GF-D8 (cell line): ENCODE measurements at regions not wholly inside any gene's neighbourhood (a gene's known extent, or its start where the extent isn't known, plus 50 kb on each side); places are given as distances from the start of the nearest gene placed in this dataset.

ENCODE experiments used
- DNase-seq: peaks from one replicate; lab custom pipeline; 2025; lab: John Stamatoyannopoulos, UW

DNA sequence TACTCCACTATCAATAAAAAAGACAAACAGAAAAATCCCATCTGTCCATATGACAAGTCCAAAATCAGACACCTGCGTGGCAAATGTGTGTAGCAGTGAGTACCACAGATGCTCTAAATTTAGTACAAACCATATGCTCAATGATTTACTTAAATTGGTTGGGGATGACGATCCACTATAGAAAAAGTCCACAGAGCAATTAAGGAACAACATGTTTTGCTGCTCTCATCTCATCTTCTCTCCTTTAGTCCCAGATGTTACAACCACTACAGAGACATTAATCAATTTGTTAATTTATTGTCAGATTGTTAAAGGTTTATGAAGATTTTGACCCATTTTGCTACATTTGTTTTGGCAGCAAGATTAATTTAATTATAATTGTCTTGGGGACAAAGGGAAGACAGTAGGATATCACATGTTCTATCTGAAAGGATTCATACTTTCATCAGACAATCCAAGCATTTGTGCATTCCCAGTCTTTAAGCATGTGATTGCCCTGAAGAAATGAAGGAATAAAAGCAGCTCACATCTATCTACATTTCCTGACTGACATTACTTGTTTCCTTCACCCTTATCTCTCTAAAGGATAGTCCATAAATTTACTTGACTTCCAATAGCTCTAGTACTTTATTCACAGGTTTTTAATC is 2268.1 kb downstream of the PCDH7 start:
- no peak for DNase-seq

DNA sequence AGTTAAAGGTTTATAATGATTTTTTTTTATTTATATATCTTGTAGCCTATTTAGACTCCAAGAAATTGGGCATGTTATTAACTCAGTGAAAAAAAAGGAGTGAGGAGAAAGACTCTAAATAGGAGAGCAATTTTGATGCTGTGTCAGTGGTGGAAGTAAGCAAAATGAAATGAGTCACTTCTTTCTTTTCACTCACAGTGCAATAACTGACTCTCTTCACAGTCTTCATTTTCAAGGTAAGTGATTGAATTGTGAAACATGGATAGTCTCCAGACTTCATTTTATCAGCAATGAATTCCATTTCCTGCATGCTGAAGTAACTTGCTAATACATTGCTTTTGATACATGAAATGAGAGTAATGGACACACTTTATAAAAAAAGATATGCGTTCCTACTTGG is 2271.5 kb downstream of the PCDH7 start:
- no peak for DNase-seq

DNA sequence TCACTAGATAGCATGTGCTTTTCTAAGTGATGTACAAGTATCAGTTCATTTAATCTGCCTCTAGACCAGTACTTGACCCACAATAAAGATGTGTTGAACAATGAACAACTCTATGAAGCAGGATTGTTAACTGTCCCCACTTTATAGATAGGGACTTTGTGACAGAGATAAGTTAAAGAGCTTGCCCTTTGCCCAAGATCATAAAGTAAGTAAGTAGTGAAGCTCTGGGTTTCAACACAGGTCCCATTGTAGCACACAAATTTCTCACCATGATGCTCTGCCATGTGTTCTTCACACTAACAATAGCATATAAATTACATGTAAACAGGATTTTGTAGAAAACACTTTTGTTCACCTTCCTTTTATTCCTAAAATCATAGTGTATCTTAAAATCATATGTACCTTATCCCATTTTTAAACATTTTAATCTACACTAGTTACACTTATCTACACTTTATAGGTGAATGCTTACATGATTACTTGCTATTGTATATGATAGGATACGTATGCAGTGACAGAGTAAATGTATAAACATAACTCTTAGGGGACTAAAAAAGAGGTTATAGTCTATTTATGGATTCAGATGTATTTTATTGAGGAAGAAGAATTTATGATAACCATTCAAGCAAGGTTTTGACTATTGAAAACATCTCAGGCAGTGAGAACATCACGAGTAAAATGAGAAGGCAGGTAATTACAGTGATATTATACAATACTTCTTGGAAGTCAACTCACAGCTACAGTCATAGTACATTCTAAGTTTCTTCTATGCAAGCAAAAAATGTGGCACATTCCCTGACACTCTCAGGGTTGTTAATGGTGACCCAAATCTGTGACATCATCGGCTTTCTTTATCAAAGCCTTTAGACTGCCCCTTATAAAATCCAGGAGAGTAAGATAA is 2275.1 kb downstream of the PCDH7 start:
- no peak for DNase-seq

DNA sequence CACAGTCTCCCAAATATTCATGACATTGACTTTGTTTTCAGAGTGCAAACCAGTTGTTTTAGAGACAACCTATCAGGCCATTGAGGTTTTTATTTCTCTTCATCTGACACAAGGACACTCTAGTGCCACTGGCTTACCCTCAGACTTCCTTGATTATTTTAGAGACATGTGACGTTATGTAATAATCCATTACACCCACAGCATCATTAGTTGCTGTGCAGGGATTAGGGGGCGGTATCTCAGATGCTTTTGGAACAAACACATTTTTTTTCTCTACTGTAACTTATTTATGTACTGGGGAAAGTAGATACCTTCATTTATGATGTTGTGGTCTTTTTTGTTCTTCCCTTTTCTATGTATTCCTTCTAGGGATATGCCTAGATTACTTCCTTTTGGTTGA is 2293.1 kb downstream of the PCDH7 start:
- no peak for DNase-seq

DNA sequence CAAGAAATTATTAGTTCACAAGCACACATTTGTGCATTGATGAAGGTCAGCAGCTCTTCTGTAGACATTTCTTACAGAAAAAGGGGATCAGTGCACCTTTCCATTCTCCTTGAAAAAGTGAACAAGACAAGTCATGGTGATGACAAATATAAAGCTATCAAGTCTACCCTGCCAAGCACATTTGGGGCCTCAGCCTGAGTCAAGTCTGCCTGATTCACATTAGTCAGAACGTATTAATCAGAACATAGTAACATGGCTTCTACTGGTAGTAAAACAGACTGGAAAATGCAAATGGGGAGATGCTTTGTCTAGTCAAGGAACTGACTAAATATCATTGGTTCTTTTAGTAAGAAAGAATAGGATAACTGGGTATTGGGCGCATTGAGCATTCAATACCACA is 2305.1 kb downstream of the PCDH7 start:
- no peak for DNase-seq

DNA sequence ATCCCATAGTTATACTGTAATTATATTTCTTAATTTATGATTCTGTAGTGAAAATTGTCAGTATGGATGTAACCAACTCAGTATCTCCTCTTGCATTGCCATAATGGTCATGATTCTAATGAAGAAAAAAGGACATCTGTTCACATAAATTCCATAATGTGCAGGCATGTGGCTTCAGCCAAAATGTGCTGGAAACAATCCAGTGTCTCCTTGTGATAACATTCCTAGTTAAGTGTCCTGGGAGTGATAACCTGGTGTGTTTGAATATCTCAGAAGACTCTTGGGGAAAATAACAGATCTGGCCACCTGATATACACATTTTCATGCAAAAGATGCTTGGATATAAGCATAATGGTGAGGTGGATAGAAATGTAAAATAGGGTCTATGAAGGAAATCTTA is 2309.8 kb downstream of the PCDH7 start:
- no peak for DNase-seq

DNA sequence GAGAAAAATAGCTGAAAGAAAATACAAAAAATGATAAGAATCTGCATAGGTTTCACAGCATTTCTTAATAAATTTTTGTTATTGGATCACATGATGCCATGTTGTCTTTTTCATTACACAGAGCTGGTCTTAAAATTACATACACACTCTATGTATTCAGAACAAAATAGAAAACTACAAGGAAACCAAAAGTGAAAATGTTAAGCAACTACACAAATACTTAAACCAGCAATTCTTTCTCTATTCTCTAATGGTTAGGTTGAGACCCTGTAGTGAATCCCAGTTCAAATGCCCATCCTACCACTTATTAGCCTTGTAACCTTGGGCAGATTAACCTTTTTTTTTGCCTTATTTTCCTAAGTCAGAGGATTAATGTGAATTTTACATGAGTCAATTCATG is 2311.2 kb downstream of the PCDH7 start:
- DNase-seq, result no peak

DNA sequence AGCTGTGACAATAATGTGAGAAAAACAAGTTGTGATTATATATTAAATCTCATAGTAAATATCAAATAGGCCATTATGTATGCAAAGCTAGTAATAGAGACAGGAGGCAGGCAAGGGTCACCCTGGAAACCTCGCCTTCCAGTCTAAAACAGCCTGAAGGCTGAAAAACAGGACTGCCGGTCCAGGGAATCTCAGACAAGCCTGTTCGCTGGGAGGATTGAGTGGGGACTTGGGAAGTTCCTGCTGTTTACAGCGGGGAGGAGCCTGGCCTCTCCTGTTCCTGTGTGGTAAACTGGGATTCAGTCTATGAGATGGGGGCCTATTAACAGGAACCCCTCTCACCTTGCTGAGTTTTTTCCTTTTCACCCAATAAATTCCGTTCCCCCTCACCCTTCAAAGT is 2317.3 kb downstream of the PCDH7 start:
- DNase-seq, result no peak

DNA sequence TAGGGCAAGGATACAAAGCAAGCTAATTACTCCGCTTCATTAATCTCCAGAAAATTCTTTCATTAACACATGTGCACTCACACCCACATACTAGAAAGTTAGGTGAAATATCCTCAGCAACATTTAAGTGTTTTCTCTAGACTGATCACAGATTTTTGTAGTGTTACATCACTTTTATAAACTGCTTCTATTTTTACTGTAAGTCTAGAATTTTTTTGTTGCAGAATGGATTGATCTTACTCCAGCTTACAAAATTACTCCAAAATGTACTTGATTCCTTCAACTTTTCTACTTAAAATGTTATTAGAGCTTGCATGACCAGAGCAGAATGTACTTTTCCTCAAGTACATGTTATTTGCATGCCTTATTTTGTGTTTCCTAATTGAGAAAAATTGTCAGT is 2325.2 kb downstream of the PCDH7 start:
- DNase-seq, result no peak

DNA sequence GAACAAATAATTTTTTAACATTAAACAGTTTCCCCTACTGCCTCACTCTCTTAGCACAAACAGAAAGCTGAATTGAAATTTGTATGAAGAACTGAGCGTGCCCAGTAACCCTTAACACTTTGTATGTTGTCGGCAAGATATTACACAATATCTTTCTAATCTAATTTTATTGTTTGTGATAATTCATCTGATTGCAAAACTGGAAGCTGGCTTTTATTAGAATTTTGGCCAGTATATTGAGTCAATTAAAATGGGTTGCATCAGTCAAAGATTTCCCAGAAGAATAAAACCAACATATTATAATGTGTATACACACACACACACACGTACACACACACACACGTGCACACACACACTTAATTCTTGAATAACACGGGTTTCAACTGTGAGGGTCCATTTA is 2332.1 kb downstream of the PCDH7 start:
- no peak for DNase-seq

DNA sequence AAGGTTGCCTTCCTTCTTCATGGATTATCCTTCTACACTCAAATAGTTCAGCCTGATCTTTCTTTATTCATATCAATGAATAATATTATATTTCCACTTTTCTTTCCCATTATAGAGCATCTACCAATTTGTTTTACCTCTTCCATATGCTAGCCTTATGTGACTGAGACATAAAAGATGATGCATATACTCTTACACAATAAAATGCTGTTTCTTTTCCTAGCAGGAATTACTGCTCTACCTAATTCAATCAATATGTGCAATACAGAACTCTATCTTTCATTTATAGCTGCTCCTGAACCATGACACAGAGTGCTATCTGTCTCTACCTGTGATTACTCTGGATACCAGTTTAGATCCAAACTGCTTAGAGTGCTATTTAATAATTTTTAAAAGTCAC is 2334.0 kb downstream of the PCDH7 start:
- no peak for DNase-seq

DNA sequence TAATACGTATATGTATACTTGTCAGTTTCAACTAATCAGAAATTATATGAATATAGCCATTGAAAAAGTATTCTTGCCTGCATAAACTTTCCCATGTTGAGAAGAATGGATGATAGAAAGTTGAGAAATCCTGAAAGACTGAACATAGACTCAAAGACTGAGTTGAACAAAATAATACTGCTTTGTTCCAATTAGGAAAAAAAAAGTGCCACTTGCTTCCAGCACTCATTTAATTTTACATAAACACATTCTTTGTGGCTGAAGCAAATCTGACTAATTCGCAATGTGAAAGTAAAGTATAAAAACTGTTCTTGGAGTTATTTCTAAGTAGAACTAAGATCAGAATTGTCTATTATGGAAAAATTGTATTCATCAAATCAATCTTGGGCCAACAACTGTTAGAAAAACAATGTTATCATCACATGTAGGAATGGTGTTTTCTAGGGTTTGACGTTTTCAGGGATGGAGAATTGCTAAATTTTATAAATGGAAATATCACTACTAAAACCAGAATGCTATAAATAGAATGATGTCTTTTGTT is 2334.6 kb downstream of the PCDH7 start:
- no peak for DNase-seq

DNA sequence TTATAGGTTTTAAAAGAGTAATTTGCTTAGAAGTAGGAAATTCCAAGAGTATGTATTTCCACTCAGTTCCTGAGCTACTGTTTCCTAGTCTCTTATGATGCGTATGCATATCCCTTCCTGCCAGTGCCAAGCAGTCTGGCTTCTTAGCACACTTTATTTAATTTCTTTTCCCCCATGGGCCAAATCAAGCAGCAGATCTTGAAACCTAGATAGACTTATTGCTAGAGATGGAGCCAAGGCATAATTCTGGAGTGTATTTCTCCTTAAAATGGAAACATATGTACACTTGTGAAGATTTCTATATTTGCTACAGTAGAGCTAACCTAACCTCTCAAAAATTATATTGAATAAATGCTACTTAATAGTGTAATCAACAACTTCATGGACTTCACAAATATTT is 2337.6 kb downstream of the PCDH7 start:
- DNase-seq, result no peak

DNA sequence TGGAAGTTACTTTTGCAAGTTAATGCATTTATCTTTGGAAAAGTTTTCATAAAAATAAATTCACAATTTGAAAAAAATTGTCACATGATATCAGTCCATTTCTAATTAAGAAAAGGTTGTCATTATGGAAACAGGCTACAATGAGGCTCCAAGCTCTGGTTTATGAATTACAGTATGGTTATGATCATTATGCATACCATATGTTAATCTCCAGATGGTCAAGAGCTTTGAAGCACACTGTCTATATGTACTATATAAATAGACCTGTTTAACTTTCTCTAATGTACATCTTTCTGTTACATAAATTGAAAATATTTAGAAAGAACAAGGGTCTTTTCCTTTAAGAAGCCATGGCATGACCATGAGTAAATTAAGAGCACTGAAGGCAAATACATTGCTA is 2338.8 kb downstream of the PCDH7 start:
- DNase-seq, result no peak

DNA sequence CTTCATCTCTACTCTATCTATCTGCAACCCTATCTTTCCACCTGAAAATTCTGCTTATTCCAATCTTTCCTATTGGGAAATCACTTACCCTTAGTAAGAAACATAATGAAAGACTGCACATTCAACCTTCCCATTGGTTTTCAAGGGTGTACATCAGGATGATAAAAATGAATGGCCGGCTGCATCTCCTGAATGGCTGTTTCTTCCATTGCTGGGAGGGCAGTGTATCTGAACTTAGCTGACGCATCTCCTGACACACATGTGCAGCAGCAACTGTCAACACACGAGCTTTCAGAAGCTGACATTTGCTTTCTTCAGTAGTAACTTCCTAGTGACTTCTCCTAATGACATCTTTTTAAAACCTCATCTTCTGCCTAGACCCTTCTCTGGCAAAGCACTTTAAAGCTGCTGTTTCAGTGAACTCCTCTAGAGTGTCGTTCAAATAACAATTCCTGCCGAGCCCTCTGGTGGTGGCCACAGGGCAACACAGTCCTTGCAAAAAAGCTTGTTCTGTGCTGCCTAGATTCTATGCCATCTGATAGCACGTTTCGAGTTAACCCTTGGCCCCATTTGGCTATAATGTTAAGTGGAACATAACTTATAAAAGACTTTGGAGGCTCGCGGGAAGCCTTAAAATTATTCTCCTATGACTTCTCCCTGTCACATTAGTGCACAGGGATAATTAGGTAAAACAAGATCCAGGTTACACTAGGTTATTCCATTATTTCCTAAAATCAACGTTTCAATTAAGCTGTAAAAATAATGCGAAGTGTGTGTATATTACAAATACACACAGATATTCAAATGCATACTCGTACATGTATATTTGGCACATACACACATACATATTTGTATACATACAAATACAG is 2340.7 kb downstream of the PCDH7 start:
- DNase-seq, result no peak

DNA sequence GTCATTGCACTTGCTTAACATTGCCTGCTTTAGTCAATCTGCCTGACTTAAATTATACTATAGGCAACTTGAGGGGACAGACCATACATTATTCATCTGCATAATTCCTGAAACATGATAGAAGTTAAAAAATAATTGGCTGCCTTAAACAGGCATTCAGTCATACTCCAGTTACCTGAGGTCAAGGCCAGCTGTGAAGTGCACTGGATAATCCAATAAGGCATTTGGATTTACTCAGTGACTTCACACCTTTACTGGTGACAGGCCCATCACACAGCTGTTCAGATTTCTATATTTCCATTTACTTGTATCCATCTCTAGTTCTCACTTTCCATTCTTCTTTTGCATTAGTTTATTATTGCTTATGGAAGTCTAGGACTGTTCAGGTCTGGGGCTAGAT is 2341.6 kb downstream of the PCDH7 start:
- no peak for DNase-seq

DNA sequence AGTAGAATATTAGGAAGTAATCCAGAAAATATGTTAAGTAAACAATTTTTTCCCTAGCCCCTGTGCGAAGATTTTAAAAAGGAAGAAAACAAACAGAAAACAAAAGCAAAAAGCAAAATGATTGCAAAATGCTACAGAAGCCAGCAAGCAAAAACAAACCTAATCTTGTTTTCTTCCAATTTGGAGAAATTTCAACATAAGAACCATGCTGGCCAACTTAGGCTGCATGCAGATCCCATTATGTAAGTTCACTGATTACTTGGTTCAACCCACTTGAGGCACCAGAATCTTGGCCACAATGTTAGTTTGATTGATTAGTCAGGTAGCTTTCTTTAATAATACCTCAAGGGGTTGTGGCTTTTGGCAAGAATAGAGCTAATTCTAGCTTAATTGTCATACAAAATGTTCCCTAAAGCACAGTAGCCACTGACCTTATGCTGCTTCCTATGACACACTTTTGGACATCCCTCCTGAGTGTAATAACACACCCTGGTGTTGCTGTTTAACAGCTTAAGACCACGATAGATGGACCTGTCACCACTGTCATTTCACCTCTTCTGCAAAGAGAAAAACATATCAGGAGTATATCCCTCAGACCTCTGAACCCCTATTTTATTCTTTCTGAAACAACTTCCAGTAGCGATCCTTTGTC is 2342.1 kb downstream of the PCDH7 start:
- no peak for DNase-seq

DNA sequence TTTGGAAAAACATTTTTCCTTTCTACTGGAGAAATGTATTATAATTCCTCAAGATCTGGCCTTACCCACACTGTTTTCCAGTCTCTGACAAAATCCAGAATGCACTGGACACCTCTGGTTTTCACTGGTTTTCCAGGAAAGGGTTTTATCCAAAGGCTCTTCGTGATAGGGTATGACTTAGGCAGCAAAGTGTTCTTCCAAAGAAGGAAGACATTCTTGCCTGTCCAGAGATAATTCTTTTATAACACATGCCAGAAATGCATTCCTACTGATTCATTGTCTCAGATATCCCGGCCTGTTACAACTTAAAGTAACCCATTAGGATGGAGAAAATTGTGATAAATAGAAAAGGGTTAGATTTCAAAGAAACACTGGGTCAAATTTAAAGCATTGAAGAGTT is 2343.1 kb downstream of the PCDH7 start:
- no peak for DNase-seq

DNA sequence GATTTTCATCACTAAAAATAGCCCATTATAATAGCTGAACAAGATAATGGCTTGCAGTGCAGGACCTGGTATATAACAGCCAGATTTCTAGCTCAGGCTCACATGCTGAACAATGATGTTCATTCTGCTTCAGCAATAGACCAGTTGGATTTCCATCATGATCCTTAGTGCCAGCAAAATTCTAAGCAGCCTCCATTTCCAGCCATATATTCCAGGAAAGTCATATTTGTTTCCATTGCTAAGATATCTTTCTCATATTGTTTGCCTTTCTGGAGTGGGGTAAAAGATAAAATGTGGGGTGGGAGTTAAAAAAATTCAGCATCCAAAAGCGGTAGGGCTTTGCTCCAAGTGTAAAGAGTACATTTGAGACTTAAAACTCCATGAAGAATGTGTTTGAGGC is 2344.1 kb downstream of the PCDH7 start:
- DNase-seq, result no peak

DNA sequence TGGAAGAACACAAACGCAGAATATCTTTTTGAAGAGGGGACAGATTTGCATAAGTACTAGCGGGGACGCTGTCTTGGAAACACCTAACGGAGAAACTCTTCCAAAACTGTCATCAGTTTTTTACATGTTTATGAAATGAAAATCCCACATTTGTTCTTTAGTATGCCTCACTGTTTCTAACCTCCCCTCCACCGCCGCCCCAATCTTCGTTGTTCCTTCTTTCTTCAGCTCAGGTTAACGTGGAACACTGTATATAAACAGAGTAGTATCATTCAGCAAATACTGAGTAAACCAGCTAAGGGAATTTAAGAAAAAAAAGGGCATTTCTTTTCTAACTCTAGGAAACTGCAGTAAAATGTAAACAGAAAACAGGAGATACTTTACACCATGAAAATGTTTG is 2345.6 kb downstream of the PCDH7 start:
- no peak for DNase-seq

DNA sequence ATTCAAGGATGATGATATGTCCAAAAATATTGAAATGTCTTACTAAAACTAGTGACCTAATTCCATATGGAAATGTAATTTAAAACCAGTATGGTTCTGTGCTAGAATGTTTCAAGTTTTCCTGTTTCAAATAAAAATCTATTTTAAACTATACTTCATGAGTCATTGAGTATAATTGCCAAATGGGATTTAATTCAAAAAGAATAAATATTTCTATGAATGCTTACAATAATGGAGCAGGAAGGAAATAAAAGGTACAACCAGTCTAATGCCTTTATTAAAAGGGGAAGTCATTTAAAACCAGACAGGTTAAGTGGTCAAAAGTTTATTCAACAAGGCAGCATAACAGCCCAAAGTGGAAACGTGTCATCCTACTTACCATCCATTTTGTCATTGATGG is 2347.1 kb downstream of the PCDH7 start:
- no peak for DNase-seq

DNA sequence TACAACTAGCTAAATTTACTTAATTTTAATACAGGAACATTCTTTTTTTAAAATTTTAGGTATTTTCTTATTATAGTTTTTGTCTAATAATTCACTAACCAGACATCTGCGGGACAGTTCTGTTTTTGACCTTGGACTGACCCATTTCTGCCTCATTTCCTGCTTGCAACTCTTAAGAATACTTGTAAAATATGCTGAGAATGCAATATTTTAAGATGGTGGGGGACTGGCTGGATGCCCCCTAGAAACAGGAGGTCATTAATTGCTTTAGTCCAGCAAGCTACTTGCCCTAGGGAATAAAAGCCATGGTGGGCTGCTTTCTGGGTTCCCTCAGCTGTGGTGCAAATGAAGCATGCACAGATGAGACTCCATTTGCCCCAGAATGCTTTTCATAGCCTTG is 2348.4 kb downstream of the PCDH7 start:
- DNase-seq, result no peak
